Eye (tissue), 1 donor: ENCODE measurements at regions not wholly inside any gene's neighbourhood (a gene's known extent, or its start where the extent isn't known, plus 50 kb on each side); places are given as distances from the start of the nearest gene placed in this dataset.
"Not testable (repeated sequence)": the region's sequence is repeated elsewhere in the genome, so short reads cannot be mapped to it uniquely, and the experiment has no call there.

ENCODE experiments used
- DNase-seq: peaks from one replicate; pipeline ENCODE4 v3.0.0-alpha.2; 2015

- DNase-seq, result no peak
These were observed 141.9 kb downstream of the ID4 start for GRCh38 chr6:19979059-19979458.

GRCh38 chr6:19979986-19980385 lies 142.8 kb downstream of the ID4 start:
- no peak for DNase-seq

GRCh38 chr6:19983374-19983773 lies 146.2 kb downstream of the ID4 start:
- no peak for DNase-seq

- no peak for DNase-seq
These were observed 149.7 kb downstream of the ID4 start for GRCh38 chr6:19986691-19987438.

- peak; percentile 77 for DNase-seq
These were observed 151.4 kb downstream of the ID4 start for GRCh38 chr6:19988555-19988954.

- DNase-seq, result no peak
These were observed 154.0 kb downstream of the ID4 start for GRCh38 chr6:19991176-19991575.

- DNase-seq, result no peak
These were observed 157.7 kb downstream of the ID4 start for GRCh38 chr6:19994909-19995308.

- DNase-seq, result no peak
These were observed 158.5 kb downstream of the ID4 start for GRCh38 chr6:19995575-19996257.

- DNase-seq, result no peak
These were observed 159.9 kb downstream of the ID4 start for GRCh38 chr6:19997104-19997503.

- no peak for DNase-seq
These were observed 161.4 kb downstream of the ID4 start for GRCh38 chr6:19998541-19998940.

- no peak for DNase-seq
These were observed 162.4 kb downstream of the ID4 start for GRCh38 chr6:19999319-20000191.

- DNase-seq, result peak; percentile 61
These were observed 164.1 kb downstream of the ID4 start for GRCh38 chr6:20001286-20001685.

- no peak for DNase-seq
These were observed 168.9 kb downstream of the ID4 start for GRCh38 chr6:20006037-20006436.

GRCh38 chr6:20008131-20008530 lies 171.0 kb downstream of the ID4 start:
- DNase-seq, result peak; percentile 76

GRCh38 chr6:20013066-20013861 lies 176.1 kb downstream of the ID4 start:
- peak; percentile 61 for DNase-seq

- DNase-seq, result no peak
These were observed 177.3 kb downstream of the ID4 start for GRCh38 chr6:20014508-20014907.

- no peak for DNase-seq
These were observed 183.4 kb downstream of the ID4 start for GRCh38 chr6:20020526-20020925.

- no peak for DNase-seq
These were observed 184.6 kb downstream of the ID4 start for GRCh38 chr6:20021795-20022194.

GRCh38 chr6:20023549-20024315 lies 186.6 kb downstream of the ID4 start:
- not testable (repeated sequence) for DNase-seq

- no peak for DNase-seq
These were observed 187.1 kb downstream of the ID4 start for GRCh38 chr6:20024316-20024673.

GRCh38 chr6:20024978-20025377 lies 187.3 kb downstream of the MBOAT1 start:
- DNase-seq, result no peak

- DNase-seq, result no peak
These were observed 186.6 kb downstream of the MBOAT1 start for GRCh38 chr6:20025681-20026080.
